ENCODE measurements at regions not wholly inside any gene's neighbourhood (a gene's known extent, or its start where the extent isn't known, plus 50 kb on each side); places are given as distances from the start of the nearest gene placed in this dataset.
"Not testable (repeated sequence)": the region's sequence is repeated elsewhere in the genome, so short reads cannot be mapped to it uniquely, and the experiment has no call there.

DNA sequence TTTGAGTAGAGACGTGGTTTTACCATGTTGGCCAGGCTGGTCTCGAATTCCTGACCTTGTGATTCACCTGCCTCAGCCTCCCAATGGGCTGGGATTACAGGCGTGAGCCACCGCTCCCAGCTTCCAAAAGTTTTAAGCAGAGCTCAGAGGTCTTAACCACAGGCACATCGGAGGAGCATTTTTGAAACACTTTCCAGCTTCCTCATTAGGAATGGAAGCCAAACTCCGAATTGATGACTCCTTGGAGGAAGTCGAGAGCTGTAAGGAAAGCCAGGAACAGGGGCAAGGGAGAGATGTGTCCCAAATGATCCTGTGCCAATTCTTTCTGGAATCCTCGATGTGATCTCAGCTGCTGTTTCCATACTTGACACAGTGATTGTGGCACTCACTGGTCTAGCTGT is 56.2 kb upstream of the CCZ1B start:
- DNase-seq: not testable (repeated sequence)

DNA sequence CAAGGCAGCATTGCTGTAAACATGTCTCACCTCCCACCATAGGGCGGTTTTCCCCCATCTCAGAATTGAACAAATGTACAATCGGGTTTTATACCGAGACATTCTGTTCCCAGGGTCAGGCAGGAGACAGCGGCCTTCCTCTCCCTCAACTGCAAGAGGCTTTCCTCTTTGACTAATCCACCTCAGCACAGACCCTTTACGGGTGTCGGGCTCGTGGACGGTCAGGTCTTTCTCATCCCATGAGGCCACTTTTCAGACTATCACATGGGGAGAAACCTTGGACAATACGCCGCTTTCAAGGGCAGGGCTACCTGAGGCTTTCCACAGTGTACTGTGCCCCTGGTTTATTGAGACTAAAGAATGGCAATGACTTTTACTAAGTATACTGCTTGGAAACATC is 57.7 kb upstream of the CCZ1B start:
- DNase-seq: not testable (repeated sequence)

DNA sequence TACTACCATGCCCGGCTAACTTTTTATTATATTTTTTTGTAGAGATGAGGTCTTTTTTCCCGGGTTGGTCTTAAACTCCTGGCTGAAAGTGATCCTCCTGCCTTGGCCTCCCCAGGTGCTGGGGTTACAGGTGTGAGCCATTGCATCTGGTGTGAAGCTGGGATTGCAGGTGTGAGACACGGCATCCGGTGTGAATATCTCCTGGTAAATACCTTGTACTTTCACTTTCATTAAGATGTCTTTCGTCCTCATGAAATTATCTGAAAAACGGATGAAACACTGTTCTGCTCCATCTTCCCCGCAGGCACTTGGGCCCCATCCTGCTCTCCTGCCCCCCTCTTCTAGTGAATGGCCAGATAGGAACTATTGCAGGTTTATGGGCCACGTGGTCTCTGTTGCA is 60.1 kb upstream of the CCZ1B start:
- no peak for DNase-seq

DNA sequence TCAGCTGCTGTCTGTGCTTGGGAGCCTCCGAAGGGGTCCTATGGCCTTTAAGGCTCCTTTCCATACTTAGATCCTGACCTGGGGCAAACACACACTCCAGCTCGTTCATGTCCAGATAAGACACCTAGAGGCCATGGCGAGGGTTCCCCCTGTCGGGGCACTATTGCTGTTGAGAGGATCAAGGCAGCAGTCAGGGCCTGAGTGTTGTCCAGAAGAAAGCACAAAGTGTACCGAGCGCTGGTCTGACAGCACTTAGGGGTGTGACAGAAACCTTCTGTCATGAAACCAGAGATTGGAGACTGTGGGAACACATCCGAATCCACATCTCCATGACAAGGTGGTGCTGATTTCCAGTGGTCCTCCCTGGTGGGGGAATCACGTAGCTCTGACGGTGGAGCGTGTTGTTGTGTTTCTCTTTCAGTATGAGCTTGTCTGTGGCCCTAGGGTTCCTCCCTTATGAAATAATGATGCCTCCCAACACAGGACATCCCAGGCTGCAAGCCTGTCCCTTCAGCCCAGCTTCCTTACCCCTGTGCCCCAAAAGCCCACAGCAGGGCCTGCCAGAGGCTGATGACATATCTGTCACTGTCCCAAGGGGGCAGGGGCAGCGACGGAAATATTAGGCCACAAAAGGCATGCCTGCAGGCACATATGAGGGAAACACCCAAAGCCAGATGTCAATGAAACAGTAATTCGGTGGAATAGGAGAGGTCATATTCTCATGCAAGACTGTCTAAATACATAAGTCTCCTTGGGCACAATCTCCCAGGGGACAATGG is 62.4 kb upstream of the CCZ1B start:
- not testable (repeated sequence) for DNase-seq

DNA sequence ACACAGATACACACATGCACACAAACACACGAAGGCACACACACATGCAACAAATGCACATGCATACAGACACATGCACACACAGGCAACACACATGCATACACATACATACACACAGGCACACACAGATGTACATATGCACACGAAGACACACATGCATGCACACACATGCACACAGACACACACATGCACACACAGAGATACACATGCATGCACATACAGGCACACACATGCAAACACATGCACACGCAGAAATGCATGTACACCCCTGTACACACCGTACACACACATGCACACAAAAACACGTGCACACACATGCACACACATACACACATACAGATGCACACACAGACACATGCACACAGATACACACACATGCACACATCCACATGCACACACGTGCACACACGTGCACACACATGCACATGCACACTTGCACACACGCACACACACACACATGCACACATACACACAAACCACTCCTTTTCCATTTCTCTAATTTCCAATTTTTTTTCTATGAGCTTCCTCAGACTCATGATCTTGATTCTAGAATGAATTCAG is 63.3 kb upstream of the CCZ1B start:
- DNase-seq: no peak

DNA sequence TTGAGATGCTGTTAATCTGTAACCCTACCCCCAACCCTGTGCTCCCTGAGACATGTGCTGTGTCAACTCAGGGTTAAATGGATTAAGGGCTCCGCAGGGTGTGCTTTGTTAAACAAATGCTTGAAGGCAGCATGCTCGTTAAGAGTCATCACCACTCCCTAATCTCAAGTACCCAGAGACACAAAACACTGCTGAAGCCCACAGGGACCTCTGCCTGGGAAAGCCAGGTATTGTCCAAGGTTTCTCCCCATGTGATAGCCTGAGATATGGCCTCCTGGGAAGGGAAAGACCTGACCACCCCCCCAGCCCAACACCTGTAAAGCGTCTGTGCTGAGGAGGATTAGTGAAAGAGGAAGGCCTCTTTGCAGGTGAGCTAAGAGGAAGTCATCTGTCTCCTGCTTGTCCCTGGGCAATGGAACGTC is 76.0 kb upstream of the CCZ1B start:
- DNase-seq: not testable (repeated sequence)

DNA sequence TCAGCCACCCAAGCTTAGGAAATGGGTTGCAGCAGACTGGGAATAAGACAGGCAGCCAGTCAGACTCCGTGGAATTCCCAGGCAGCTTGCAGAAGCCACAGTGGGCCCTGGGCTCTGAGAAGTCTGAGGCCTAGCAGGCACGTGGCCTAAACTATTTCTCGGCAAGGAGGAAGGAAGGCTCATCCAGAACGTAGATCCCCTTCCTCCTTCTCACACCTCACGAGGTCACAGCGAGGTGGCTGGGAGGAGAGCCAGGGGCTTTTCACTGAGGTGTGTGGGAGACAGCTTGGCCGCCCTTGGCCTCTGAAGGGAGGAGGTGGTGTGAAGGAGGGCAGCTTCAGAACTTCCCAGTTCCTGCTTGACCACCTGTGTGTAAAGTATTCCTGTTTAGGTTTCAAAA is 77.2 kb upstream of the CCZ1B start:
- not testable (repeated sequence) for DNase-seq

DNA sequence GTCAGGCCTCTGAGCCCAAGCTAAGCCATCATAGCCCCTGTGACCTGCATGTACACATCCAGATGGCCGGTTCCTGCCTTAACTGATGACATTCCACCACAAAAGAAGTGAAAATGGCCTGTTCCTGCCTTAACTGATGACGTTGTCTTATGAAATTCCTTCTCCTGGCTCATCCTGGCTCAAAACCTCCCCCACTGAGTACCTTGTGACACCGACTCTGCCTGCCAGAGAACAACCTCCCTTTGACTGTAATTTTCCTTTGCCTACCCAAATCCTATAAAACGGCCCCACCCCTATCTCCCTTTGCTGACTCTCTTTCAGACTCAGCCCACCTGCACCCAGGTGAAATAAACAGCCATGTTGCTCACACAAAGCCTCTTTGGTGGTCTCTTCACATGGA is 77.7 kb upstream of the CCZ1B start:
- not testable (repeated sequence) for DNase-seq

DNA sequence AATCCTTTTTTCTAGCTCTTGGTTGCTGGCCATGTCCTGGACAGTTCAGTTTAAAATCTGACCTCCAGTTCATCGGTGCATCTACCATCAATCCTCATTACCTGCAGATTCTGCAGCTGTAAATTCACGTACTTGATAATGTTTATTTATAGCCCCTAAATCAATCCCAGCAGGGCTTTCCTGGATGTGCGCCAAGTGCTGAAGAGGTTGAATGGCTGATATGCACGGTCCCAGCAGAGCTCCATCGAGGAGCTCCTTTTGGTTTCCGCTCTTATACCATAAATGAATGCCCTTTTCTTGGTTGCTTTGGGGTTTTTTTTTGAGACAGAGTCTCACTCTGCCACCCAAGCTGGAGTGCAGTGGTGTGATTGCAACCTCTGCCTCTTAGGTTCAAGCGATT is 91.2 kb upstream of the CCZ1B start:
- no peak for DNase-seq

DNA sequence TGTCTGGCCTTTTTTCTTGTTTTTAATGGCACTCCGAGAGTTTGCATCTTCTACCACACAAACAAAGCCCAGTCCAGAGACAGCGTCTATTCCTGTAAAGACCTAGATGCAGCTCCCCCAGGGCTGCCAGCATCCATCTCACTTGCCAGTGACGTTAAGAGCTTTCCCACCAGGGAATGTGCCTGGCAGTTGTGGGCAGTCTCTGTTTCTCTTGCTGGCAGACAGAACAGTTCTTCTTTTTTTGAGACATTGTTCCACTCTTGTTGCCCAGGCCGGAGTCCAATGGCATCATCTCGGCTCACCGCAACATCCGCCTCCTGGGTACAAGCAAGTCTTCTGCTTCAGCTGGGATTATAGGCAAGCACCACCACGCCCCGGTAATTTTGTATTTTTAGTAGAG is 93.1 kb upstream of the CCZ1B start:
- not testable (repeated sequence) for DNase-seq

DNA sequence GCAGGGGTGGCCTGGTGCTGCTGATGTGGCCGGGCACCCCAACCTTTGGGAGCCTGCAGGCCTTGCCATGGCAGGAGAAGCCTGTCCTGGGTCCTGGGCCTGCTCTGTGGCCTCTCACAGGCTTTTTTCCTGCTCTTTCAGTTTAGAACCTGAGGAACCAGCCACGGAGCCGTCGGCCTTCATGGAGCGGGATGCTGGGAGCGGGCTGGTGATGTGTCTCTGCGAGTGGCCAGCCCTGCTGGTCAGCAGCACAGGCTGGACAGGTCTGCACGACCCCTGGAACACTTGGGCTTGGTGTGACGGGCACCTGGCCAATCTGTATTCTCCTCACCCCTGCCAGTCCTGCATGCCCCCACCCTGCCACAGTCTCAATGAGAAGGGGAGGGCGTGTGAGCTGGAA is 98.4 kb upstream of the CCZ1B start:
- DNase-seq: not testable (repeated sequence)

DNA sequence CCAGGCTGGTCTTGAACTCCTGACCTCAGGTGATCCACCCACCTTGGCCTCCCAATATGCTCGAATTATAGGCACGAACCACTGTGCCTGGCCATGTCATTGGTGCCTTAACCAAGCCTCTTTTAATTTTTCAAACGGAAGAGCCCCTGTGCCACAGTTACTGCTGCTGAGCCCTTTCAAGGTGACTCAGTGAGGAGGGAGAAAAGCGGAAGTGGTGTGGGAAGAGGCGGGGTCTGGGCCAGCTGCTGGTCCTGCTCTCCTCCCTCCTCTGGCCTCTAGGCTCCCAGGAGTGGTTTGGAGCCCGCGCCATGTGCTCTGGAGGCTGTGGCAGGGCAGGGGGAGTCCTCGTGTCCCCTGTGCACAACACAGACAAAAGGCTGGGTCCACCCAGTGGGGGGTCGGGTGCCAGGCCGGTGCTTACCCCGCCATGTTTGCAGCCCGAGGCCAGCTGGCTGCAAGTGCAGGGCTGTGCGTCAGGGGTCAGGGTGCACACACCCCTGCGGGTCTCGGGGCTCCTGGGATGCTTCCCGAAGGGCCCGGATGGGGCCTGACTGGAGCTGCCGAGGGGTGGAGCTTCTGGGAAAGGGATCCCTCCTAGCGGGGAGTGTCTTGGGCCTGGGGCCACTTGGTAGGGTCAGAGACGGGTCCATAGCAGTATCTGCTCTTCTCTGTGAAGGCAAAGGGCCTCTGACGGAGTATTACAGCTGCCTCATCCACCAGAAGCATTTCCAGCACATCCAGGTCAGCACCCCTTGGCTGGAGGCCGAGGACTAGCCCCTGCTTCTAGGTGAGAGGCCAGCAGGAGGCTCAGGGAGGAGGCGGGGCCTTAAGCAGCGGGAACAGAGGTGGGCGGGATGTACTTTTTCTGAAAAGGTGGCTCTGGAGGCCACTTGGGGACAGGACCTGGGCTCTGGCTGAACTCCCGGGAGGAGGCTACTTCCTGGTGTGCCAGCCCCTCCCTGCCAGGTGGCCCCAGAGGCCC is 100.4 kb upstream of the CCZ1B start:
- DNase-seq: not testable (repeated sequence)

DNA sequence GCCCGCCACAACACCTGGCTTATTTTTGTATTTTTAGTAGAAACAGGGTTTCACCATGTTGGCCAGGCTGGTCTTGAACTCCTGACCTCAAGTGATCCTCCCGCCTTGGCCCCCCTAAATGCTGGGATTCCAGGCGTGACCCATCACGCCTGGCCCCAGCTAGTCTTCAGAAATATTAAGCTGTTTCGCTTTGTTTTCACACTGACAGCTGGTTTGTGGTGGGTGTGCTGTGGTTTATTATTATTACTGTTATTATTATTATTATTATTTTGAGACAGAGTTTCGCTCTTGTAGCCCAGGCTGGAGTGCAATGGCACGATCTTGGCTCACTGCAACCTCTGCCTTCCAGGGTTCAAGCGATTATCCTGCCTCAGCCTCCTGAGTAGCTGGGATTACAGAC is 101.6 kb upstream of the CCZ1B start:
- not testable (repeated sequence) for DNase-seq

DNA sequence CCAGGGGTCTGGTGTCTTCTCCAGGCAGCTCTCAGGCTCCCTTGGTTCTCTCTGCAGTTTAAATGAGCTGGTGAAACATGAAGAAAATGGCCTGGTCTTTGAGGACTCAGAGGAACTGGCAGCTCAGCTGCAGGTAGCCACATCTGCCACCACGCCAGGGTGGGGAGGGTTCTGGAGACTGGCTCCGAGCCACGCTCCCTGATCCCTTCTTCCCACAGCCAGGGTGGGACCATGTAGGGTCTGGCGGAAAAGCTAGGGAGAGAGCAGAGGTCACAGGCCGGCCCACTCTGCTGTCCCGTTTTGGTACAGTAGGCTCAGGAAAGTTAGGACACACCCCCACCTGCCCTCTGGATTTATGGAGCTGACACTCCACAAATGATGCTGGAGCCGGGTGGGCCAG is 103.5 kb upstream of the CCZ1B start:
- DNase-seq: not testable (repeated sequence)

DNA sequence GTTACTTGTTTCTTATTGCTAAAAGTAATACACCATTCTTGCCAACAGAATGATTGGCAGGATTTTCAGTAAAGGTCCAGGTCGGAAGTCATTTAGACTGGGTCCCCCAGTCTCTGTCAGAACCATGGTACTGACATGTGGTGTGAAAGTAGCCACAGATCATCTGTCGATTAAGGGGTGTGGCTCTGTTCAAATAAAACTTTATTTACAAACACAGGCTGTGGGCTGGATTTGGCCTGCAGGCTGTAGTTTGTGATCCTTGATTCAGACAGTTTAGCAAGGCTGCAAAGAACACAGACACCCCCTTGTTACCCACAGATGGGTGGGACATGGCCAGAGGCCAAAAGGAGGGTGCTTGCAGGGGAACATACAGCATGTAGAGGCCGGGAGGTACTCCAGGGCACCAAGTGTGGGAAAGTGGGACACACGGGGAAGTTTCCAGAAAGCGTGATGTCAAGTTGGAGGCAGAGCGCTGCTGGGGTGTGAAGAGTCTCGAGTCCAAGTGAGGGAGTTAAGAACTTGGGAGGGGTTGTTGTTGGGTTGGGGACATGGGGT is 104.1 kb upstream of the CCZ1B start:
- not testable (repeated sequence) for DNase-seq

DNA sequence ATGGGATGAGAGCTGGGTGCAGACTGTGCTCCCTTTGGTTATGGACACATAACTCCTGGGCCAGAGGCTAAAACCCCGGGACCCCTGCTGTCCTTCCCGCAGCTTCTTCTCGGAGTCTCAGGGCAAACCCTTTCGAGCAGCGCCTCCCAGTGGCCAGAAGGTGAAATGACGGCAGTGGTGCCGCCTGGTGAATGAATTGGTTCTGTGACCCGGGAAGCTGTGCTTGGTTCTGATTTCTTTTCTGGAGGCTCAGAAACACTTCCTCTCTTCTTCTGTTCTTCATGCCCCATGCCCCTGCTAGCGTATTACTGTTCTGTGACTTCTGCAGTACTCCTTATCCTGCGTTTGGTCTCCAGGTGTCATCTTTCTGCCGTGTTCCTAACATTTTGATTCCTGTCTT is 104.7 kb upstream of the CCZ1B start:
- DNase-seq: peak; percentile 22

DNA sequence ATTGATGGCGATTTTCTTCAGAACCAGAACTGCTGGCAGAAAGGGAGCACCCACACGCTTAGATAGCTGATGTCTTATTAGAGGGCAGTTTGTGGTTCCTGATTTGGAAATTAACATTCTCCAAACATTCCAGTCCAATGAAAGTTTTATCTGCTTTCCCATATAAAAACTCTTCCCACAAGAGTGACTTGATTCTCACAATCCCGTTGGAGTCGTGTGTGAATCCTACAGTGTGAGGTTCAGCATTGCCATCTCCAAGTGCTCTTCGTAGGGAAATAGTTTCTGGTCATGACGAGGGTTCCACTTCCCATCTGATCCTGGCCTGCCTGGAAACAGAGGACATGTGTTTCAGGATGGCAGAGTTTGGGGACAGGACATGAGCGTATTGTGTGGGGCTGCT is 105.4 kb upstream of the CCZ1B start:
- DNase-seq: not testable (repeated sequence)

DNA sequence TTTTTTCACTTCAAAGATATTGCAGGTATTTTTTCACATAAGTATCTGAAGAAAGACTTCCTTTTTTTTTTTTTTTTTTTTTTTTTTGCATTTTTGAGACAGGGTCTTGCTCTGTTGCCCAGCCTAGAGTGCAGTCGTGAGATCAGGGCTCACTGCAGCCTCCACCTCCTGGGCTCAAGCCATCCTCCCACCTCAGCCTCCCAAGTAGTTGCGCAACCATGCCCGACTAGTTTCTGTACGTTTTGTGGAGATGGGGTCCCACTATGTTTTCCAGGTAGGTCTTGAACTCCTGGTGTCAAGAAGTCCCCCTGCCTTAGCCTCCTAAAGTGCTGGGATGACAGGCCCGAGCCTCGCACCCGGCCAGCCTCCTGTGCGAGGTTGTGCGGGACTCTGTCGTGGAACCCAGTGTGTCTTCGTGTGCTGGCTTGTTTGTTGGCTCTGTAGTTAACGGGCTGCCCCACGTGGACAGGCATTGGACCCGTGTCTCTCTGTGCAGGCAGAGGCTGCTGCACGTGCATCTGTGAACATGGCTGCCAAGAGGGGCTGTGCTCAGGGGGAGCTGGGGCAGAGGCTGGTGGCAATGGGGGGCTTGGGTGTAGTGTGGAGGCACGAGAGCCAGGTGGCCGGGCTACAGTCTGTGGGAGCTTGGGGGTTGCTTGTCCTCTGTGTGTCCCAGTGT is 108.0 kb upstream of the CCZ1B start:
- DNase-seq: not testable (repeated sequence)

DNA sequence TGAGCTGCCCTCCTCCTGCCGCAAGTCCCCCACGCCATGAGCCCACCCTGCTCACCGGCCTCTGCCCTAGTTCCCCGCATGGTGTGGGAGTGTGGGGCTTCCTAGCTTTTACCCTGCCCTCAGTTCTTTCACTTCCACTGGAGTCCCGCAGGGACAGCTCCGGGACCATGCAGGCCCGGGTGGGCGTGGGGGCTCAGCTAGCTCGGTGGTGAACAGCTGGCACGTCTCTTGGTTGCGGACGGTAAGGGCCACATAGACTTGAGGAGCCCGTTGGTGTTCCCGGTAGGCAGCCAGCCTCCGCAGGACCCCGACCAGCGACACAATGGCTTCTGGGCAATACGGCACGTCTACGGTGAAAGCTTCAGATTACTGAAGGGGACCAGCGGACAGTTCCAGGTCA is 108.9 kb upstream of the CCZ1B start:
- DNase-seq: no peak

DNA sequence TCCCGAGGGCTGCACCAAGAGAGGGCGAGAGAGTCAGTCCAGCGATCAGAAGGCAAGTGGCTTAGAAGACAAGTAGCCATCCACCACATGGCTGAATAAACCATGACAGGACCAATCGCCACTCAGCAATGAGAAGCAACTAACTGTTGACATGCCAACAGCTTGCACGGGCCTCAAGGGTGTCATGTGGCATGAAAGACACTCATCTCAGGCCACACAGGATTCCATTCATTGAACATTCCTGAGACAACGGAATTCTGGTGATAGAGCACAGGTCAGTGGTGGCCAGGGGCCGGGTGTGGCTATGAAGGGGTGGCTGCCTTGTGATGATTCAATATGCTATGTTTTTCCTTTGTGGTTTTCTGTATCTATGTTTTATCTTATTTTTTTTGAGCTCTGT is 110.6 kb upstream of the CCZ1B start:
- not testable (repeated sequence) for DNase-seq

DNA sequence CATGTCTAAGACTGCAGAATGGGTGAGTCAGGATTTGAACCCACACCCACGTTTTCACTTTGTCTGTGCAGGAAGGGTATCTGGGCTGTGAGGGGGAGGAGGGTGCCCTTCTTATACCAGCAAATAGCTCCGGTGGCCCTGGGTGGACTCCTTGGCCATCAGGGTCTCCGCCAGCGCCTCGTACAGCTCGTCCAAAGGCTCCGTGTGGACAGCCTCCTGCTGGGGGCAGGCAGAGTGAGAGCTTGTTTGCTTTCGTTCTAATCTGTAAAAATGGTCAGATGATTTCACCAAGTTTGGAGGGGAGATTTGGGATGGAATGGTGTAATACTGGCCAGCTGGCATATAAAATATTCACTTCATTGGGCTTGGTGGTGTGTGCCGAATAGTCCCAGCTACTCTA is 111.7 kb upstream of the CCZ1B start:
- not testable (repeated sequence) for DNase-seq

DNA sequence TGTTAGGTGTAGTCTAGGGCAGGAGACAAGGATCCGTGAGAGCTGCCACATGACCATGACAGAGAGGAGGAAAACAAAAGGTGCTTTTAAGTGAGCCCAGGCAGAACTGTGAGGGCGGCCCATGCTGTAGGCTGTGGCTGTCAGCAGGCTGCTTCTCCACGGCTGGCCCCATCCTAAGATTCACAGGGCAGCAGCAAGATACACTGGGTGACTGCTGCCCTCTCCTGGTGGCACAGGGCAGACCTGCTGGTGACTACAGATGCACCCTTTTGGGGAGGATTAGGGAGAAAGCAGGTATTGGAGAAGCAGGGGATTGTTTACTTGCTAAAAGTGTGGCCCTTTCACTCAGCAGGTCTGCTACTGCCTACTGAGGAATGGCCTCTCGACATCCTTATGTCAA is 112.2 kb upstream of the CCZ1B start:
- DNase-seq: not testable (repeated sequence)

DNA sequence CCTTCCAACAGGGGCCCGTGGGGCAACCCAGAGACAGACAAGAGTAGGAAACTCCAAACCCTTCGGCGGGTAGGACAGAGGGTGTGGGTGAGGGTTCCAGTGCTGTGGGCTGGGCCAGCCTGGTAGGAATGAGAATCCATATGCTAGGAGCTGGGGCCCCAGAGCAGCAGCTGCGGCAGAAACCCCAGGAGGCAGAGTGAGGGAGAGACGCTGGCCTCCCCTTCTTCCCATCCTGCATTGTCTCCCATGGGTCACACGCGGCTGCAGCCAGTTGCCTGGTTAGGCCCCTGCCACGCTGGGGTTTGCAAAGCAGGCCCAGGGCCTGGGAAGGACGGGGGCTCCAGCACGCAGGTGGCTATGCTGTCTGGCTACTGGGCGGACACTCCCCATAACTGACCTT is 113.1 kb upstream of the CCZ1B start:
- DNase-seq: not testable (repeated sequence)
